ENCODE measurements at regions not wholly inside any gene's neighbourhood (a gene's known extent, or its start where the extent isn't known, plus 50 kb on each side); places are given as distances from the start of the nearest gene placed in this dataset.
"Not testable (repeated sequence)": the region's sequence is repeated elsewhere in the genome, so short reads cannot be mapped to it uniquely, and the experiment has no call there.

GRCh38 chr11:130979386-130979972 is 63.2 kb upstream of the SNX19 start:
- DNase-seq = no peak

- no peak for DNase-seq
These were observed 64.0 kb upstream of the SNX19 start for GRCh38 chr11:130980071-130980862.

DNA sequence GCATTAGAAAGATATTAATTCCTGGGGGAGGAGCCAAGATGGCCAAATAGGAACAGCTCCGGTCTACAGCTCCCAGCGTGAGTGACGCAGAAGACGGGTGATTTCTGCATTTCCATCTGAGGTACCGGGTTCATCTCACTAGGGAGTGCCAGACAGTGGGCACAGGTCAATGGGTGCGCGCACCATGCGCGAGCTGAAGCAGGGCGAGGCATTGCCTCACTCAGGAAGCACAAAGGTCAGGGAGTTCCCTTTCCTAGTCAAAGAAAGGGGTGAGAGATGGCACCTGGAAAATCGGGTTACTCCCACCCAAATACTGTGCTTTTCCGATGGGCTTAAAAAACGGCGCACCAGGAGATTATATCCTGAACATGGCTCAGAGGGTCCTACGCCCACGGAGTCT is 68.0 kb upstream of the SNX19 start:
- DNase-seq = not testable (repeated sequence)

DNA sequence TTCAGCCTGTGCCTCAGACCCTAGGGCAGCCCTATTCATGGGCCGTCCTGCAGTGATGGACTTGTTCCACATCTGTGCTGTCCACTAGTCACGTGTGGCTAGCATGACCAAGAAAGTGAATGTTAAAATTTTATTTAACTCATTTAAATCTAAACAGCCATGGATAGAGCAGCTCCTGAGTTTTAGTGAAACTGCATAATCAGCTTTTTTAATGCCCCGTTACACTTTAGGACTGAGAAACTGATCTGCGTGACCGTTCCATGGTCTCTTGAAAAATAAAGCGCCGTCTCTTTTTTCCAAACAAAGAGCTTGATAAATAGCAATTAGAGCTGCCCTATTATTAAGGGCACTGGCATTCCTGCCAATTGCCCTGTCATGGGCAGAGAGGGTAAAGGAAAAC is 76.5 kb upstream of the SNX19 start:
- no peak for DNase-seq

- DNase-seq = no peak
These were observed 77.8 kb upstream of the SNX19 start for GRCh38 chr11:130994043-130994442.

- no peak for DNase-seq
These were observed 79.0 kb upstream of the SNX19 start for GRCh38 chr11:130995266-130995665.

GRCh38 chr11:130997278-130997677 is 81.0 kb upstream of the SNX19 start:
- no peak for DNase-seq

GRCh38 chr11:130999086-130999485 is 82.8 kb upstream of the SNX19 start:
- no peak for DNase-seq

DNA sequence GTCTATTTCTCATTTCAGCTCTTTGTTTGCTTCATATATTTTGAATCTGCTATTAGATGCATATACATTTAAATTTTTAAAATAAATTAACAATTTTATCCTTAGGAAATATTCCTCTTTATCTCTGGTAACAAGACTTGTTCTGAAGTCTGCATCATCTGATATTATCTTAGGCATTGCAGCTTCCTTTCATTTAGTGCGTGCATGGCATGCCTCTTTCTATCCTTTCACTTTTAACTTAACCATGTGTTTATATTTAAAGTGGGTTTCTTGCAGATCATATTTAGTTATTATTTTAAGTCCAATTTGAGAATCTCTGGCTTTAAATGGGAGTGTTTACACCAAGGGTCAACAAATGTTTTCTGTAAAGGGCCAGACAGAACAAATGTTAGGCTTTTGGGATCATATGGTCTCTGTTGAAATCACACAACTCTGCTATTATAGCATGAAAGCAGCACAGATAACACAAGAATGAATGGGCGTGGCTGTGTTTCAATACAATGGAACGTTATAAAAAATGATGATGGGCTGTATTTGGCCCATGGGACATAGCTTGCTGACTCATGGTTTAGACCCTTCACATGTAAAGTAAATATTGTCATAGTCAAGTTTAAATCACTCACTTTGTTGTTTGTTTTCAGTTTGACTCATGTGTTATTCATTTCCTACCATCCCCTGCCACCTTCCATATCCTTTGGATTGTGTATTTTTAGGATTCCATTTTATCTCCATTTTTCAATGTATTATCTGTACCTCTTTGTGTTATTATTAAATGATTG is 83.9 kb upstream of the SNX19 start:
- DNase-seq = no peak

DNA sequence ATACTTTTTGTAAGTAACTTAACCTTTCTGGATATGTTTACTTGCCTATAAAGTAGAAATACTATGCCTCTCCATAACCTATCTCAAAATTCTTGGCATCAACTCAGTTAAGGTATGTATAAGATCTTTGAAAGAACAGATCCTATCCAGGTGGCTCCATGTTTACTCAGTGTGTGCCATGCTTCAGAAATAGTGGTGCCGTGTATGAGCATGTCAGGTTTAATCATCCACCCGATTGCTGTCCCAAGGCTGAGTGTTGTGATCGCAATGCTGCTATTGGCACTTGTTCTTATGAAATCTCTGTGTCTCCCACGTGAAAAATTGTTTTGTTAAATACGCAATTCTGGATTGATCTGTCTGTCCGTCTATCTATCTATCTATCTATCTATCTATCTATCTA is 85.9 kb upstream of the SNX19 start:
- no peak for DNase-seq

GRCh38 chr11:131005829-131006228 is 89.5 kb upstream of the SNX19 start:
- no peak for DNase-seq

DNA sequence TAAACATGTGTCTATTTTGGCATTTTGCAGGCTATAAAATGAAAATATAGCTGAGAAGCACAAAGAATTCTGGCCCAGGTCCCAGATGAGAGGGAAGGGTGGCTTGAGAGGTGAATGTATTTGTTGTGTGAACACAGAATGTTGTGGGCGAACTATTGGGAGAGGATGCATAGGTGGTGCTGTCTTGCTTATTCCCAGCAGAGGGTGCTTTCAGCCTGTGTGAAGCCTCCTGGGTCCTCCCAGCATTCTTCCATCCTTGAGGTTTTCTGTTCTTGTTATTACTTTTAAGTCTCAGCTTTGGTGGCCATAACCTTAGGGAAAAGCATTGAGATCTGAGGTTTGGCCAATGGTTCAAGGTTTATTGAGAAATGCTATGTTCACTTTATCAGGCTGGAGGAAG is 108.7 kb upstream of the SNX19 start:
- no peak for DNase-seq

DNA sequence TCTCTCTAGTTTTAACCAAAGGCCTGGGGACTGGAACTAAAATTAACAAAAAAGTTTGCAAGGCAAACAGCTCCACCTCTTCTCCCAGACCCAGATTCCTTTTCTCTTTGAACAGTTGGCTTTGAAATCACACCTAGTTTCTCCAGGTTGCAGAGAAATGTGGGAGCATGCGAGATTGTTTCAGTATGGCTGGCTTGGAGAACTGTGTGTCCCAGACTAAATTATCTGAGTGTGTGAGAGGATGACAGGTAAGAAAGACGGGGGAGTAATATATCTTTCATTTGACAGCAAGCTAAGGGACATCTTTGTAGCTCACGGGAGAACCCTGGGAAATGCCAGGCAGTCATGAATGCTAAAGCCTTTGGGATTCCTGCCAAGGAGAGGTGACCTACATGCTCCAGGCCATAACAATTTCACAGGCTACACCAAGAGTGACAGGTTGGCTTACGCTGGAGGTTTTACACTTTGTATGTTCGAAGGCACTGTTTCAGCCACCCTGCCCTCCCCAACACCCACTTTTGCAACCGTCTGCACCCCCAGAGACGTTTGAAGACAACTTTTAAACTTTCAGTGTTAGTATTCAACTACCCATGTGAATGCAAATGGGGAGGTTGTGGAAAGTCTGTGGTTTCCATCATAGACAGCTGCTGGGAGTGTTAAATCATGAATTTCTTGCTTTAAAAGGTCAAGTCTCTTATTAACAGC is 109.3 kb upstream of the SNX19 start:
- DNase-seq = no peak

DNA sequence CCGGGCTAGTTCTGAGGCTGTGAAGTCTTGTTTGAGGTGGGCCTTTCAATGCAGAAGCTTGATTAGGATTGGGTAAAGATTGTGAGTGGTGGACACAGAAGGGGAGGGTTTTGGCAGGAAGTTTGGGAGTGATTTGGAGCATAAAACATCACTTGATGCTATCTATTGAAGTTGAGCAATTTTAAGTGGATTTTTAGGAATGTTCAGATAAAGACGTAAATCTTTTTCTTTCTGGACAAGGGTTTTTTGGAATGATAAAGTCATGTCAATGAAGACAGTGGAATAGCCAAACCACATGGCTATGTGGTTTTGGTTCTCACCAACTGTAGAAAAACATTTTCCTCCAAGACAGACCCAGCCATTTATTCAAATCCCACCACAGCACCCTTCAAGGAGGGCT is 111.2 kb upstream of the SNX19 start:
- no peak for DNase-seq

GRCh38 chr11:131033151-131033651 is 116.9 kb upstream of the SNX19 start:
- no peak for DNase-seq

- DNase-seq = no peak
These were observed 120.2 kb upstream of the SNX19 start for GRCh38 chr11:131036514-131036913.

- no peak for DNase-seq
These were observed 121.6 kb upstream of the SNX19 start for GRCh38 chr11:131037873-131038272.

GRCh38 chr11:131038597-131038996 is 122.3 kb upstream of the SNX19 start:
- DNase-seq = no peak

DNA sequence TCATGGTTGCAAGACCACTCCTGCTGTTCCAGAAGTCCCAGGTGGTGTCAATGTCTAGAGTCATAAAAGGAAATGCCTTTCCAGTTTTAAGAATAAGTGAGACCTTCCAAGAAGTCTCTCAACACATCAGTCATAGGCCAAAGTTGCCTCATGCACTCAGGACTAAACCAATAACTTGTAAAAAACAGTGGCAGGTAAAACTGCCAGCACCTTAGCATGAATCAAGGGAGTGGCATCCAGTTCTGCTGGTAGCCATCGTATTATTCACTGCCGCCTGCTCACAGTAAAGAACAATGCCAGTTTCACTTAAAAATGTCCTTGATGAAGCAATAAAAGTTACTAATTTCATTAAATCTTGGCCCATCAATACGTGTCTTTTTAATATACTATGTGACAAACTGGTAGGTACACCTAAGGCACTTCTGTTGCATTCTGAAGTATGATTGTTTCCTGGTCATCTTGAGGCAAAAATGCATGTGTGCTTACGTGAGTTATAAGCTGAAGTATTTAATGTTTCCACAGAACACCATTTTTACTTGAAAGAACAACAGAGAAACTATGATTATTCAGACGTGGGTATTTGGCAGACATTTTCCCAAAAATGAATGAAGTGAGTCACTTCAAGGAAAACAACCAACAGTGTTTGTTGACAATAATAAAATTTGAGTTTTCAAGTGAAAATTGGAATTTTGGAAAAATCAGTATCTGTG is 125.2 kb upstream of the SNX19 start:
- DNase-seq = no peak

- DNase-seq = no peak
These were observed 125.7 kb upstream of the SNX19 start for GRCh38 chr11:131042041-131042390.

DNA sequence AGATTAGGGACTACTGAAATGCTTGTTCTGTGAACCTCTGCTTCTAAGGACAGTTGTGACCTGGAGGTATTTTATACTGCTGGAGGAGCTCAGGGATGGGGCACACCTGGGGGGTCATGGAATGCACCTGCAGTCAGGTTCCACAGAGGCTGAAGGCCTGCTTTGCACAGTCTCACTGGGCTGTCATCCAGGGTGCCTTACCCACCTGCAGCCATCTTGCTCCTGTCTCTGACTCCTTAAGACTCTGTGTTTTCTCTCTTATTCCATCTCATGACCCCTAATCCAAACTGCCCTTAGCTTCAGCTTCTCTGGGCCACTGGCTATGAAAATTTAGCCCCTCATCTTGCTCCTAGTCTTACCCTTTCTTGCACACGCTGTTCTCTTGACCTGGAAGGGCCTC is 127.0 kb upstream of the SNX19 start:
- DNase-seq = no peak

GRCh38 chr11:131044851-131045250 is 128.6 kb upstream of the SNX19 start:
- DNase-seq = no peak

DNA sequence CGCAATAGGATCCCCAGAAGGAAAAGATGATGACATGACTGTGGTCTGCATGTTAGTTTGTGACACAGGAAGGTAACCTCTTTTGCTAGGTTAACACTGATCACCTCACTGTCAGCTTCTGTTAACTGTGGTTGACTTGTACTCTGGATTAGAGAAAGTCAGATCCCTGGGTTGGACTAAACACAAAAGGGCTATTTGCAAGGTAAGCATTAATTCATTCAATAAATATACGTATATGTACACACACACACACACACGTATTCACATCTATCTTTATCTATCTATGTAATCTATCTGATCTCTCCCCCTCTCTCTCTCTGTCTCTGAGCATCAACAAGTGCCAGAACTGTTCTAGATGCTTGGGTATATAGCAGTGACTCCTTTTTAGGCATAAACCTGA is 136.1 kb upstream of the SNX19 start:
- no peak for DNase-seq
